ENCODE measurements at regions not wholly inside any gene's neighbourhood (a gene's known extent, or its start where the extent isn't known, plus 50 kb on each side); places are given as distances from the start of the nearest gene placed in this dataset.
"Not testable (repeated sequence)": the region's sequence is repeated elsewhere in the genome, so short reads cannot be mapped to it uniquely, and the experiment has no call there.

DNA sequence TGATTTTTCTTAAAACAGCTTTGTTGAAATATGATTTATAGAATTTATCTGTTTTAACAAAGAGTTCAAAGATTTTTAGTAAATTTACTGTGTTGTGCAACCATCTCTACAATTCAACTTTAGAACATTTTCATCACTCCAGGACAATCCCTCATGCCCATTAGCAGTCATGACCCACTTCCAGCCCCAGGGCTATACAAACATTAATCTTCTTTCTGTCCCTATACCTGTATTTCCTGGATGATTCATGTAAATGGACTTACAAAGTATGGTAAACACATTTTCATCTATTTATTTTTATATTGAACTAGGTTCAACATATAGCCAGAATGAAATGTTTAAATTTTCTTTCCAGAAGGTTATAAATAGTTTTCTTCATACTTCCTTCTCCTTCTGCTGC is 127.8 kb upstream of the CCDC180 start:
- no peak for DNase-seq (ENCODE audit: low spot score)

DNA sequence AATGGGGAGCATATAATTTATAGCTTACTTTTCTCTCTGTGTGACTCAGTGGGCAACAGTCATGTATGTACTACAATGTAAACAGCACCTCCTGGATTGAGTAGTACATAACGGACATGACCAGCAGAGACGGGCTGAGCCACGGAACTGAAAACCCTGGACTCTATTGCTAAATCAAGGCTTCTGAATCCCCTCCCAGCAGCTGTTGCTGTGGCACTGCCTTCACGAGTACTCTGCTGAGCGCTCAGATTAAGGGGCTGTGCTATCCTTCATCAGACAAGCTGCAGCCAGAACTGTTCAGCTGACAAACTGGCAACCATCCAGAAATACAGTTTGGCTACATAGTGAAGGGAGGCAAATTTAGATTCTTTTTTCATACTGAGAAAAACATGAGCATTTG is 131.3 kb upstream of the CCDC180 start:
- DNase-seq (ENCODE audit: low spot score), result no peak

DNA sequence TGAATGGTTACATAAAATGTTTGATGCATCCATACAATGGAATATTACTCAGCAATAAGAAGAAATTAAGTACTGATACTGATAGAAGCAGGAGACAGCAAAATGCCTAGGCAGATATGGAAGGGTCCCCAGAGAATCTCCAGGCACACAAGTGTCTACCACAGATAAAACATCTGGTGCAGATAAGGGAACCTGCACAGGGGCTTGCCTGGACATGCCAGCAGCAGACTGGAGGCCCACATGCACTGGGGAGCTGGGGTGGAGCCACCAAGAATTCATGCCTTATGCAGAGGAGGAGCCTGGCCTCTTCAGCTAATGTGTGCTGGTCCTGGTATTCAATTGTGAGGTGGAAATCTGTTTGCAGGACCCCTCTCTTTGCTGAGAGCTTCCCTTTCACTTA is 129.2 kb upstream of the CTSV start:
- not testable (repeated sequence) for DNase-seq (ENCODE audit: low spot score)

DNA sequence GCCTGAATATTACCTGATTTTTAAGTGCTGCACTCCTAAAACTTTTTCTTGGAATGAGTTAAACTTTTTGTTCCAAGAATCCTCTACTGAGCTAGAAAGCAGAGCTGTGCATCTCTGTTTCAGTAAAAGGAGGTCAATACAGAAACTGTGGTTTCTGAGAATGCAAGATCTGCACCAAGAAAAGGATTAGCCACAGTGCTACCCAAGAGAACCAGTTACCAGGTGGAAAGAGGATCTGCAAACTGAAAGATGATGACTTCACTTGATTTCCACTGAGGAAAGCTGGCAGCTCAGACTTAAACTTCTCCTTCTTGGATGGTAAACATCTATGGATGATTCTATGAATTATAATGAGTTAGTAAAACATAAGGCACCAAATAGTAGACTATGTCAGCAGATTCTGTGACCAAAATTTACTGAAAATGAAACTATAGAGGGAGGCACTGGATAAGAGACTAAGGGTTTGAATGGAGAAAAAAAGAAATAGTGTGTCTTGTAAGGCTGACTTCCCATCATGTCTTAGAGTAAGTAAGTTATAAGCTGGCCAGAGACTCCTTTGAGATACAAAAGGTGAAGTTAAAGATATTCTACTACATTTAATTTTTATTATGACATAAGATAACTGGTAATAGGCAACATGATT is 127.7 kb upstream of the CTSV start:
- DNase-seq (ENCODE audit: low spot score), result not testable (repeated sequence)

DNA sequence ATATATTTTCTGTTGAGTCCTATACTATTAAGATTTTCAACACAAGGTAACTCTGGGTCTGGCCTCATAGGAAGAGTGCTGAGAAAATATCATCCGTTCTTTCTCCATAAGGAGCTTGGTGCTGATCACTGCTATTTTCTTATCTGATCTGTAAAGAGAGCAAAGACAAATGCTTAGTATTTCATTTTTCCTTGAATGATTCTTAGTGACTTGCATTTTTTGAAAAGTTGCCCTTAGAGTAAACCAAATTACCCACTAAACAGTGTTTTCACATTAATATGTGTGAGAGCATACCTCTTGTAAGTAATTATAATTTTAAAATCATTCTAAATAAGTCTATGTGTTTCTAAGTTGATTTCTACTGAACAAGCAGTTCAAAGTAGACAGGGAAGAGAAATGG is 121.3 kb upstream of the CTSV start:
- DNase-seq (ENCODE audit: low spot score), result no peak

DNA sequence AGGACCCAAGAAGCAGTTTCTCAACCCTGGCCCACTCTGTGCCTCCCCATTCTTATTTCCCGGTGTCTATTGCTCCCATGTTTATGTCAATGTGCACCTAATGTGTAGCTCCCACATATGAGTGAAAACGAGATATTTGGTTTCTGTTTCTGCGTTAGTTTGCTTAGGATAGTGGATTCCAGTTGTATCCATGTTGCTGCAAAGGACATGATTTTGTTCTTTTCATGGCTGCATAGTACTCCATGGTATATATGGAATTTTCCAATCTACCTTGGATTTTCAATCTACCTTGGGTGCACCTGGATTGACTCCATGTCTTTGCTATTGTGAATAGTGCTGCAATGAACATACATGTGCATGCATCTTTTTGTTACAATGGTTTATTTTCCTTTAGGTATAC is 119.8 kb upstream of the CTSV start:
- not testable (repeated sequence) for DNase-seq (ENCODE audit: low spot score)

DNA sequence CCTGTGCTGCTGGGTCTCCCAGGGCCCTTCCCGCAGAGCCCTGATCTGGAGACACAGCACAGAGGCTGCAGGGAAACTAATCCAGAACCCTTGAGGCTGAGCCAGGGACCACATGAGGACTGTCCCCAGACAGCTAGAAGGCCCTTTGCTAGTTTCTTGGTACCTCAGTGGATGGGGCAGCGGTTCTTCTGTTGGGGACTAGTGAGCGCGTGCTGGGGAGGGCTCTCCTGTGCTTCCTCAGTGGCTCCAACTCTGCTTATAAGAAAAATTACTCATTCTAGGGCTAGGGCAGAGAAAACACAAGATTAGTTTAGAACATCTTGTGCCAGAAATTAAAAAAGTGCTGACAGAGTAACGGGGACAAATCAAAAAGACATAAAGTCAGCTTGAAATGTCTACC is 116.5 kb upstream of the CTSV start:
- not testable (repeated sequence) for DNase-seq (ENCODE audit: low spot score)

DNA sequence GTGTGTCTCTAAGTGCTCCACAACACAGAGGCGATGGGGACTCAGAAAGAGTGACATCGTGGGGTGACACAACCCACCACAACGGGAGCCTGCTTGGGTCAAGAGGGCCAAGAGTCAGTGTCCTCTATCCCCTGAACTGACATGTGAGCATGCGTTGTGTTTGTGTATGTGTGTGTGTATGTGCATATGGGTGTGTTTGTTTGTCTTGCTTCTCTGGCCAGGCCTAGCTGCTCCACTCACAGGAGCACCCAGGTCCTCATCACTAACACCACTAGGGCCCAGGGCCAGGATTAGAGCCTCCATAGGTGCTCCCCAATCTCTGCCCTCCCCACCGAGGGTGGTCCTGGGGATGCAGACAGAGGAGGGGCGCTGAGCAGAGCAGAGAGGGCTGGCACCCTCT is 115.0 kb upstream of the CTSV start:
- DNase-seq (ENCODE audit: low spot score), result no peak

DNA sequence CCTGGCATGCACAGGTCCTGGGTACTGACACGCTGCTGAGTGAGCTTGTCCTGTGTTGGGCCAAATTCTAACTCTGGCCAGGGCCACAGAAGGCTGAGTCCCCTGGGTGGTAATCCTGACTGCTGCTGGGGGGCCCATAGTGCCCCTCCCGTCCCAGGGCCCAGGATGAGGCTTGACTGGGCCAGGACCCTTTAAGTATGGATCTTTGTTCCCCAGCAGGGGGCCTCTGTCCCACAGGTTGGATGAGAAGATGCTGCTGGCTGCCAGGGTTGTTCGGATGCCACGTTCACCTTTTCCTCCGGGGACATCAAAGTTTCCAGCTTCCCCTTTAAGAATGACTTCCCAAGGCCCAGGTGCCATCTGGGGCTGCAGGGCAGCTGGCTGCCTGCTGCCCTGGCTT is 114.2 kb upstream of the CTSV start:
- DNase-seq (ENCODE audit: low spot score), result not testable (repeated sequence)

DNA sequence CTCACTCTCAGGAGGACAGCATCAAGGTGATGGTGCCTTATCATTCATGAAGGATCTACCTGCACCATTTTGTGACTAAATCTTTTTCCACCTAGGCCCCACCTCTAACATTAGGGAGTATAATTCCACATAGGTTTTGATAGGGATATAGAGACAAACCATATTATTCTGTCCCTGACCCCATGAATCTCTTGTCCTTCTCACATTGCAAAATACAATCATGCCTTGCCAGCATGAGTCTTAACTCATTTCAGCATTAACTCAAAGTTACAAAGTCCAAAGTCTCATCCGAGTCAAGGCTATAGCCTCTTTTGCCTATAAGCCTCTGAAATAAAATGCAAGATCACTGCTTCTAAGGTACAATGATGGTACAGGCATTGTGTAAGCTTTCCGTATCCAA is 111.5 kb upstream of the CTSV start:
- DNase-seq (ENCODE audit: low spot score), result not testable (repeated sequence)

DNA sequence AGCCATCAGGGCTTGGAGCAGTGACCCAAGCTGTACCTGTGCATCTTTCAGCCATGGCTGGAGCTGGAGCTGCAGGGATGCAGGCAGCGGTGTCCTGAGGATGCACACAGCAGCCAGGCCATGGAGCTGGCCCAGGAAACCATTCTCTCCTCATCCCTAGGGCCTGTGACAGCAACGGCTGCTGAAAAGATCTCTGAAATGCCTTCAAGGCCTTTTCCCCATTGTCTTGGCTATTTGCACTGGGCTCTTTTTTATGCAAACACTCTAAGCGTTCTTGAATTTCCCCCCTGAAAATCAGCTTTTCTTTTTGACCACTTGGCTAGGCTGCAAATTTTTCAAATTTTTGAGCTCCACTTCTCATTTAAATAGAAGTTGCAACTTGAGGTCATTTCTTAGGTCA is 109.5 kb upstream of the CTSV start:
- not testable (repeated sequence) for DNase-seq (ENCODE audit: low spot score)

DNA sequence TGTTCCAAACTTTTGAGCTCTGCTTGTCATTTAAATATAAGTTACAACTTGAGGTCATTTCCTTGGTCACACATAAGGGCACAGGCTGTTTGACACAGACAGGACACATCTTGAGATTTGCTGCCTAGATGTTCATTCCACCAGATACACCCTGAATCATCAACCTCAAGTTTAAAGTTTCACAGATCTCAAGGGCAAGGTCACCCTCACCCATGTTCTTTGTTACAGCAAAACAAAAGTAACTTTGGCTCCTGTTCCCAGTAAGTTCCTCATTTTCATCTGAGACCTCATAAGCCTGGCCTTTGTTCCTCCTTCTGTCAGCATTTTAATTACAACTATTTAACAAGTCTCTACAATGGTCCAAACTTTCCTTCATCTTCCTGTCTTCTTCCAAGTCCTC is 106.7 kb upstream of the CTSV start:
- not testable (repeated sequence) for DNase-seq (ENCODE audit: low spot score)

DNA sequence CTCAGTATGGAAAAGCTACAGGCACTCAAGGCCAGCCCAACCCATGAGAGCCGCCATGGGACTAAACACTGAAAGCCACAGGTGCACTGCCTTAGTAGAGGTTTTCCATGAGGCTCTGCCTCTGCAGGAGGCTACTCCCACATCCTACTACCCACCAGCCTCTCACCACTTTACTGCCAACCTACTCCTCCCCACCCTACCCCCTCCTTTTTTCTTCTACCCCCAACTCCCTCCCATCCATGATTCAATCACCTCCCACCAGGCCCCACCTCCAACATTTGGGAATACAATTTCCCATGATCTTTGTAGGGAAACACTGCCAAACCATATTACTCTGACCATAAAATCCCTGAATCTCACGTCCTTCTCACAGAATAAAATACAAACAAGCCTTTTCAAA is 101.6 kb upstream of the CTSV start:
- no peak for DNase-seq (ENCODE audit: low spot score)

DNA sequence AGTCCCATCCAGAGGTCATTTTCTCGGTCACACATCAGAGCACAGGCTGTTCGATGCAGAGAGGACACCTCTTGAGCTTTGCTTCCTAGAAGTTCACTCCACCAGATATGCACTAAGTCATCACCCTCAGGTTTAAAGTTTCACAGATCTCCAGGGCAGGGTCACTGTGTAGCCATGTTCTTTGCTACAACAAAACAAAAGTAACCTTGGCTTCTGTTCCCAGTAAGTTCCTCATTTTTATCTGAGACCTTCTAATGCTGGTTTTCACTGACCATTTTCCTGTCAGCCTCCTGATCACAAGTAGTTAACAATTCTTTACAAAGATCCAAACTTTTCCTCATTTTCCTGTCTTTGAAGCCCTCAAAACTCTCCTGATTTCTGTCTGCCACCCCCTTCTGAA is 97.5 kb upstream of the CTSV start:
- no peak for DNase-seq (ENCODE audit: low spot score)

DNA sequence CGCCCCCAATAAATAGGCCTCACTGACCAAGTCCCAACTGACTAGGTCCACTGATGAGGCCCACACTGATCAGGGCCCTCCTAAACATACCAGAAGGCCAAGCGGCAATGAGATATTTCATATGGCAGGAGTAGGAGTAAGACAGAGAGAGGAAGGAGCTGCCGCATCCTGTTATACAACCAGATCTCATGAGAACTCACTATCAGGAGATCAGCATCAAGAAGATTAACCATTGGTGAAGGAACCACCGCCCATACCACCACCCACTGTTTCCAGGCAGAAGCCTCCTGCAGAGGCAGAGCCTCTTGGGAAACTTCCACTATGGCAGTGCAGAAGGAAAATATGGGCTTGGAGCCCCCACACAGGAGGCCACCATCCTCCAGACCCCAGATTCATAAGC is 95.0 kb upstream of the CTSV start:
- DNase-seq (ENCODE audit: low spot score), result not testable (repeated sequence)

DNA sequence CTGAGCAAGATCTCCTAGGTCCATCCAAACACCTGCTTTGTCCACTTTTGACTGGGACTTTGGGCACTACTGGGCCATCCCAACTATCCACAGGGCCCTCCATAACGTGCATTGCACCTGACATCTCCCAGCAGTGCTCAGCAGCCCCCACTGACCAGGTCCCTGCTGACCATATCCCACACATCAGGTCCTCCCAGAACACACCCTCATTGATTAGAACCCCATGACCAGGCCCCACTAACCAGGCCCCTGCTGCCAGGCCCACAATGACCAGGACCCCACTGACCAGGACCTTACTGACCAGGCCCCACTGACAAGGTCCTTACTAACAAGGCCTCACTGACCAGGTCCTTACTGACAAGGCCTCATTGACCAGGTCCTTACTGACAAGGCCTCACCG is 93.9 kb upstream of the CTSV start:
- DNase-seq (ENCODE audit: low spot score), result no peak

DNA sequence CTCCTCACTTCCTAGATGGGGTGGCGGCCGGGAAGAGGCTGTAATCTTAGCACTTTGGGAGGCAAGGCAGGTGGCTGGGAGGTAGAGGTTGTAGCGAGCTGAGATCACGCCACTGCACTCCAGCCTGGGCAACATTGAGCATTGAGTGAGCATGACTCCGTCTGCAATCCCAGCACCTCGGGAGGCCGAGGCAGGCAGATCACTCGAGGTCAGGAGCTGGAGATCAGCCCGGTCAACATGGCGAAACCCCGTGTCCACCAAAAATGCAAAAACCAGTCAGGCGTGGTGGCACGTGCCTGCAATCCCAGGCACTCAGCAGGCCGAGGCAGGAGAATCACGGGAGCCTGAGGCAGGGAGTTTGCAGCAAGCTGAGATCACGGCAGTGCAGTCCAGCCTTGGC is 91.9 kb upstream of the CTSV start:
- not testable (repeated sequence) for DNase-seq (ENCODE audit: low spot score)

DNA sequence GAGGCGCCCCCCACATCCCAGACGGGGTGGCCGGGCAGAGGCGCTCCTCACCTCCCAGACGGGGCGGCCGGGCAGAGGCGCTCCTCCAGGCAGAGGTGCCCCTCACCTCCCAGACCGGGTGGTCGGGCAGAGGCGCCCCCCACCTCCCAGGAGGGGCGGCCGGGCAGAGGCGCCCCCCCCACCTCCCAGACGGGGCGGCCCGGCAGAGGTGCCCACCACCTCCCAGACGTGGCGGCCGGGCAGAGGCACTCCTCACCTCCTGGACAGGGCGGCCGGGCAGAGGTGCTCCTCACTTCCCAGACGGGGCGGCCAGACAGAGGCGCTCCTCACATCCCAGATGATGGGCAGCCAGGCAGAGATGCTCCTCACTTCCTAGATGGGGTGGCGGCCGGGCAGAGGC is 91.4 kb upstream of the CTSV start:
- DNase-seq (ENCODE audit: low spot score), result not testable (repeated sequence)

DNA sequence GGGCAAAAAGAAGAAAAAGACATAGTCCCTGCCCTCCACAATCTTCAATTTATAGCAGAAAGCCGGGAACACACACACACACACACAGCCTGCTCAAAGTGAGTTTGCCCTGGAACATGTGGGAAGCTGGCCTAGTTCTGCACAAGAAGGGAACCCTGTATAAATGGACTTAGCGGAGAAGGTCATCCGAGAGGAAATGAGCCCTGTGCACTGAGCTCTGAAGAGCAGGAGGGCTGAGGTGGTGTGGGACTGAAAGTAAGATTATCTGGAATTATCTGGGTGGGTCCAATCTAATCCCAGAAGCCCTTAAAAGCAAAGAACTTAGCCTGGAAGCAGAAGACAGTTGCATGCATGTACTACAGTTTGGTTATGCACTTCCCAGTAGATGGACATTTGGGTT is 90.0 kb upstream of the CTSV start:
- DNase-seq (ENCODE audit: low spot score), result no peak

DNA sequence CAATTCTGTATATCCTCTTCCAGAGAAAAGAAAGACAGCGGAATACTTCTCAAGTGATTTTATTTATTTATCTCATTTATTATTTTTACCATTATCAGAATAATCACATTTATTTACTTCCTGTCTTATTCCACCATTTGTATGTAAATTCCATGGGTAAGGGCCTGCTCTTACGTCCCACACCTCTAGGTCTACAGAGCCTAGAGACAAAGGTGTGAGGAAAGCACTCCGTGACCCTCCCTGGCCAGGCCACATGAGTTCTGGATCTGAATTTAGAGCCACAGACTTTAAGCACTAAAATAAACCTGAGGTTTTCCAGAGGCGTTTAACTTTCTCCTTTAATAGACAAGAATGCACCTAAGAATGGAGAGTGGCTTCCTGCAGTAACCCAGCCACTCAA is 85.3 kb upstream of the CTSV start:
- no peak for DNase-seq (ENCODE audit: low spot score)

DNA sequence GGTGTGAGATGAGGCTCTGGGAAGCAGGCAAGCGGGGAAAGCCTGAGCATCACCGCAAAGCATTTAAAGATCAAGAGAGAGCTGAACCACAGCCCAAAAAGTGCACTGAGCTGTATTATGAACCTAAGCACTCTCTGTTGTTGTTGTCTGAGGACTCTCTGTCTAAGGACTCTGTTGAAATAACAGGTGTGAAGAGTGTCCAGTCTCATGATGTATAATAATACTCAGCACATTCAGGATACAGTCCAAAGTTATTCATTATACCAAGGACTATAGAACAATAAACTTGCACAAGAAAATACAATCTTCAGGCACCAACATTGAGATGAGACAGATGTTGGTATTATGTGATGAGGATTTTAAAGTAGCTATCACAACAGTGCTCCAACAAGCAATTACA is 71.8 kb upstream of the CTSV start:
- DNase-seq (ENCODE audit: low spot score), result no peak

DNA sequence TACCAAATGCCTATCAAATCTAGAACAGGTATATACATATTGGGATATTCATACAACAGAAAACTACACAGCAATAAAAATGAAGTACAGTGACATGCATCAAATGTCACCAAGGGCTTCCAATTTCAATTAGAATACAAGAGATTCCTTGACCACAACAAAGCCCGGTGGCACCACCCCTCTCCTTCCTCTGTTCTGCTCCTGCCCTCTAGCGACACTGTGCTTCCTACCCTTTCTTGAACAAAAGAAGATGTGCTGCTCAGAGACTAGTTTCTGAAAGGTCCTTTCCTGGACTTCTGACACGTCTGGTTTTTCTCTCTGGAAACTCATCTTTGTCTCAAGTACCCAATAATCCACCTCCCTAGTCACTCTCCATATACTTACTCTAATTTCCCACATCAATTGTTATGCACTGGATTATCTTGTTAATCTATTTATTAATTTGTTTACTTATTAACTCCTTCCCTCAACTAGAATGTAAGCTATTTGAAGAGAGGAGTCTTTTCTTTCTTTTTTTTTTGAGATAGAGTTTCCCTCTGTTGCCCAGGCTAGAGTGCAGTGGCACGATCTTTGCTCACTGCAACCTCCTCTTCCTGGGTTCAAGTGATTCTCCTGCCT is 70.4 kb upstream of the CTSV start:
- no peak for DNase-seq (ENCODE audit: low spot score)

DNA sequence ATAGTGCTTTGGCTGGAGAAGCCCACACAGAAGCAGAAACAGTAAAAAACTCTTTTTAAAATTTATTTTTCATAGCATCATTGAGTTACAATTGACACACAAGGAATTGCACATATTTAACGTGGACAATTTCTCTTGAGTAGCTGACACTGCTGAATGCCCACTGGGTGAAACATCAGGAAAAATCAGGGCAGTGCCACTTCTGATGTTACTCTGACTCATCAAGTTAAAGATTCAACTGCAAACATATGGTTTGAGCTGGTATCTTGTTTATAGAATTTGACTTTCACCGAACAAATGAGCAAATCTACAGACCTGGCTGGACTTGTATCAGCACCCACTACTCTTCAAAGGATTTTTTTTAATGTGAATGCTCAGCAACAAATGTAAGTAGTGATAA is 66.3 kb upstream of the CTSV start:
- DNase-seq (ENCODE audit: low spot score), result not testable (repeated sequence)
